NCI-H146 (cell line): ENCODE measurements at regions not wholly inside any gene's neighbourhood (a gene's known extent, or its start where the extent isn't known, plus 50 kb on each side); places are given as distances from the start of the nearest gene placed in this dataset.

Experiments
- DNase-seq: peaks from one replicate; lab custom pipeline; 2025; lab: John Stamatoyannopoulos, UW

- DNase-seq: no peak
Observed at GRCh38 chr2:129302561-129303183, 676.8 kb upstream of the RAB6C start.

GRCh38 chr2:129314120-129314519, 665.3 kb upstream of the RAB6C start:
- DNase-seq: no peak

DNA sequence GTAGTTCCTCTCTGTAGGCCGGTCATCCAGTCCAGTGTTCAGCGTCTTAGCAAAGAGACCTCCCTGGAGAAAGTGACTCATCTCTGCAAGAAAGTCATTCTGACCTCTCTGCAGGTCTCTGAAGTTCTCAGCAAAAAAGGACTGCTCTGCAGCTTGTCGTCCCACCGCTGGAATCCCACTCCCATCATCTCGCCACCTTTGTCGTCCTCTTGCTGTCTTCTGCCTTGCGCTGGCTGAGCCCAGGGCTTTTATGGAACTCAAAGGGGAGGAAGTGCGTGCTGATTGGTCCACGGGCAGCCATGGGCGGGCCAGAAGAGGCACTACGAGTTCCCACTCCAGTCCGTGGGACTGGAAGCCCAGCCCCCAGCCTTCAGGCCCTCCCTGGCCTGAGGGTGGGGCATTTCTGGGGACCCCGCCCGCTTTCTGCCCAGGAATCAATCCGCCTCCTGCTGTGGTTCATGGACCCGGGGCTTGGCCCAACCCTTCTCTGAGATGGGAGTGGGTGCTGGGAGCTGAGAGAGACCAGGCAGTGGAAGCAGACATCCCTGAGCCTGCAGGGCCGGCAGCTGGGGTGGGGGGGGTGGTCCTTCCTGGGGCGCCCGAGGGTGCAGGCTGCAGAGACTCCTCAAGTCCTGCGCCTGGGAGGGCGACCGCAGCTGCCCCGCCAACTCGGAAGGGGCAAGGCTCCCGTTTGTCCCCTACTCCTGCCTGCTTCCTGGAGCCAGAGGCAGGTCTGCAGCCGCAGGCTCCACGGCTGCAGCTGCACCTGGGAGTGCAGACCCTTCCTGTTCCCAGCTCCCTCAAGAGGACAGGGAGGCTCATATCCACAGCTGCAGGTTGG, 660.7 kb upstream of the RAB6C start:
- no peak for DNase-seq

DNA sequence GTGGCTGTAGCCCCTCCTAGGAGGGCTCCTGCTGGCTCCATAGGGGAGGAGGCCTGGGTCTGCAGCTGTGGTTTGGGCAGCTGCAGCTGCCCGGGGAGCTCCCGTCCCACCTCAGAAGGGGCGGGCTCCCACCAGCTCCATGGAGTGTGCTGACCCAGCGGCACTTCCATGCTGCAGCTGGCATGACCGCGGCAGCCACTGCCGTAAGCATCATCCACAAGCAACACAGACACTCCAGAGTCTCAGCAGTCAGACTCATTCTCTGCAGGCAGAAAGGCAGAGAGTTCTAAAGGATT, 660.1 kb upstream of the RAB6C start:
- DNase-seq: no peak

DNA sequence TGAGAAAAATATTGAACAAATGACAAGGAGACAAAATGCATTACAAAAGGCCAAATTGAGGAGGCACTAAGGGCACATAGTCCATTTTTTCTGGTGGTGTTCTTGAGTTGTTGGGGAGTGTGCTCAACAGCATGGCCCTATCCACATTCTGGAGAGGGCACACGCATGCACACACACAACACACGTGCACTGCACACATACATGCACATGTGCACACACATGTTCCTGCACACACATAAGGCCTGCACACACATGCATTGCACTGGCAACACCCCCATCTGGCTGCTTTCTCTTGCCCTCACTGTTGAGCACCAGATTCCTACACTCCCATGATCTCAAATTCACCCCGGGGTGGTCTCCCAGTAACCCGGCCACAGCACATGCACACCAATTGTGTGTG, 659.2 kb upstream of the RAB6C start:
- DNase-seq: no peak

GRCh38 chr2:129324349-129324748, 655.1 kb upstream of the RAB6C start:
- no peak for DNase-seq

GRCh38 chr2:129325151-129325550, 654.3 kb upstream of the RAB6C start:
- DNase-seq: no peak

- DNase-seq: no peak
Observed at GRCh38 chr2:129329574-129329973, 649.9 kb upstream of the RAB6C start.

GRCh38 chr2:129330504-129330903, 649.0 kb upstream of the RAB6C start:
- no peak for DNase-seq

DNA sequence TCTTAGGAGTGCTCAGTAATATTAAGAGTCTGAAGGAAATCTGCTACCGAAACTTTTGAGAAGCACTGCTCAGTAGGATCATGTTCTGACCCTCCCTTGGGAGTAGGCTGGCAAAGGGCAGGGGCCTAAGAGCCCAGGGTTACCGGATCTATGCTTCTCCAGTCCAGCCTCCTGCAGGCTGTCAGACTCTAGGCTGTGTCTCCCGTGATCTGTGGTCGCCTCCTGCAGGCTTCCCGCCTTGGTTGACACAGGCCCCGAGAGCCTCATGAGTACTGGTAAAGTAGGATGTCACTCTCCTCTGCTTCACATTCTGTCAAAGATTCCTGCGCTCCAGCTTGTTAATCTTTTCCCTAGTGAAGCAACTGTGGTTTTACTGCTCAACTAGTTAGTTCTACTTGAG, 647.8 kb upstream of the RAB6C start:
- DNase-seq: no peak

DNA sequence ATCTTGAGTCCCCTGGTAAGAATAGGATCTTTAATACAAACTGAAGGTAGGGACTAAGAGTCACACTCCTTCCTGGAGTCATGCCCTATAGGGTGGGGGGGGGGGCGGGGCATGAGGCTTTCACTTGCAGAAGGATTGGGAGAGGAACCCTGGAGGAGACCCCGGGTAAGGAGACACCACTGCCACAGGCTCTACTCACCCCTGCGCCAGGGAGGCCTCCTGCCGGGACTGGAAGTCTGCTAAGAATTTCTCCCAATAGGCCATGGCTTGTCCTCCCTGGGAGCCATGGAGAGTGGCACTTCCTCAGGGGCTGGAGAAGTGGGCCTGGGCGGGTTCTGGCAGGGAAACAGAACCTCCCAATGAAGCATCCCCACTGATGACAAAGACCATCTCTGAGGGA, 645.3 kb upstream of the RAB6C start:
- no peak for DNase-seq

- no peak for DNase-seq
Observed at GRCh38 chr2:129334696-129335410, 644.6 kb upstream of the RAB6C start.

DNA sequence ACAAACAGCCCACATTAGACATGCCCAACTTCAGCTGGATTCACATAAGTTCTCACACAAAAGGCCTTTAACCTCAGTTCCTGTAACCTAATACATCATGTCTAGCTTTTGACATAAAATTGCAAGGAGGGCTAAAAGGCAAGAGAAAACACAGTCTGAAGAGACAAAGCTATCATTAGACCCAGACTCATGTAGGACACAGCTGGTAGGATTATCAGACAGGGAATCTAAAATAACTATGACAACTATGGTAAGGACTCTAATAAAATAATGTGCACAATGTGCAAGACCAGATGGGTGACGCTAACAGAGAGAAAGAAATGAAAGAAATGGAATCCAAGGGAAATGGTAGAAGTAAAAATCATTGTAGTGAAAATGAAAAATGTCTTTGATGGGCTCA, 643.2 kb upstream of the RAB6C start:
- DNase-seq: no peak

DNA sequence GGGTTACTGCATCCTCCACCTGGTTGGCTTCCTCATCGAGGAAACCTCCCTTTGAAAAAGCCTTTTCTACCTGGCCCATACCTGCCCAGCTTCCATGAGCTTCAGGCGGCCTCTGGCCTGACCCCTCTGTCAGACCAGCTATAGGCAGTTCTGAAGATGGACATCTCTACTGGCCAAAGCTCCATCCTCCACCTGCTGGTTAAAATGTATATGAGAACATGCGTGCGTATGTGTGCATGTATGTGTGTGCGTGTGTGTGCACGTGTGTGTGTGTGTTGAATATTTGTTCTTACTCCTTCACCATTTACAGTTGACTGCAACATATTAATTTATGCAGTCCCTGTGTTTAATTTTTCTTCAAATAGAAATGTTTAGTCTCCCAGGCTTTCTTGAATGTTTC, 642.4 kb upstream of the RAB6C start:
- DNase-seq: no peak

DNA sequence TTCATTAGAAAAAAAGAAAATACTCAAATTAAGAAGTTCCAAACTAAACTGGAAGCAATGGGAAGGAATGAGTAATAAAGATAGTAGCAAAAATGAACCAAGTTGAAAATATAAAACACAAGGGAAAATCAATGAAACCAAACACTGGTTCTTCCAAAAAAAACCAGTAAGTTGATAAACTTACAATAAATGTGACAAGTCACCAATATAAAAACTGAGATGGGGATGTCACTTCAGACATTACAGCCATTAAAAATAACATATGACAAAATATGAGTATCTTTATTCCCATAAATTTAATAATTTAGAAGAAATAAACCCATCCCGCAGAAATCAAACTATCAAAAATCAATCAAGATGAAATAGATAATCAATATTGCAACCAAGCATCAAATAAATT, 633.9 kb upstream of the RAB6C start:
- DNase-seq: no peak

DNA sequence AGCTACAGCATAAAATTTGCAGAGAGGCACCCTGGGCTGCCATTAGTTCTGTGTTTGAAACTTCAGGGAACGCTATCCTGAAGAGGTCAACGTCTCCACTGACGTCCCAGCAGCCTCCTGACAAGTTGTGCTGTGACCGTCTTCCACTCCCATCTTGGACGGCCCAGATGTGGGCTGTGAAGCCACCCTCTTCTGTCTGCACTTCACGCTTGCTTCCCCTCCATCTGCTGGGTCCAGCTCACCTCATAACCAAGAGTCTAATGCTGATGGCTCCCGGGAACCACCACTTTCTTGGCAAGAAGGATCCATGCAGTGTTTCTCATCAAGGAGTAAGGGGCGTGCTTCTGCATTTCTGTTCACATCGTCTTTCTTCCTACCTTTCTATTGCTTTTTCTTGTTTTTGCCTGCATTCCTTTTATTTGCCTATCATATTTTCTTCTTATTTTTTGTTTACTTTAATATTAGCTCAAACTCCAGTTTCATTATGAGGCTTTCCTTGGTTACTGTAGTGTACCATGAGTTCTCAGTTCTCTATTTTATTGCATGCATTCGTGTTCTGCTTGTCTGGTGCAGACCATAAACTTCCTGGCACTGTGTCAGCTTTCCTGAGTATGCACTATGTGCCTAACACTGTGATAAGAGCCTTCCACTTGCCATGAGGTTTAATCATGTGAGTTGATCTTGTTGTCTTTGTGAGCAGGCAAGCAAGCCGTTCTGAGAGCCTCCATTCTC, 631.8 kb upstream of the RAB6C start:
- no peak for DNase-seq

DNA sequence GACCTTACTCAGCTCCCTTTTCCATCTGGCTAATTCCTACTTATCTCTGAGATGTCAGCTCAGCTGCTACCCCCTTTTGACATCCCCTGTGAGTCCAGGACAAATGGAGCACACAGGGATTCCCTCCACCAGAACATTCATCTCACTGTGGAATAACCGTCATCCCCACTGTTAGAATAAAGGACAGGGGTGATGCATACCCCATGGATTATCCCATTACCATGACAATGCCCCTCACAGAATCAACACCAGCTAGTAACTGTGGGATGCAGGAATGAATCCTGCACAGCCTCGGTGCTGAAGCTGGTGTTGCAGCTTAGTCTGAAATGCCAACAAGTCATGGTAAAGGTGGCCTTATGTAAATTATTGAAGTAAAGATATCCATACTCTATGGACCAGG, 624.8 kb upstream of the RAB6C start:
- DNase-seq: no peak

- DNase-seq: no peak
Observed at GRCh38 chr2:129361688-129362087, 617.8 kb upstream of the RAB6C start.

GRCh38 chr2:129366263-129366662, 613.2 kb upstream of the RAB6C start:
- DNase-seq: no peak

DNA sequence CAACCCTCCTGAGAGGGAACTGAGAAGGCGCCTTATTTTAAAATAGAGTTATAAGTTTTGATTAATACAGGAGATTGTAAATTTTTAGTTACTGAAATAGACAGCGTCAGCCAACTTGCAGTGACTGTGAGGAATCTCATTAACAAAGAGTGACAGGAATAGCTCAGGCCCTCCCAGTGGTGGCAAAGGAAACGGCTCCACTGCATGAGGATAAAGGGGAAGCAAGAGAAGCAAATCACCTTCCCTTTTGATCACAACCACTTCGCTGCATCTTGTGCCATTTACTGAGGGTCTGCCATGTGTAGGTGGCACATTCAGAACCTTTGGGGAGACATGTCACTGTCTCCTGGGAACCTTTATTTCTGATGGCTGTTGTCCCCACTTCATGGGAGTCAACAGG, 612.4 kb upstream of the RAB6C start:
- DNase-seq: no peak

GRCh38 chr2:129369437-129369836, 610.0 kb upstream of the RAB6C start:
- no peak for DNase-seq

DNA sequence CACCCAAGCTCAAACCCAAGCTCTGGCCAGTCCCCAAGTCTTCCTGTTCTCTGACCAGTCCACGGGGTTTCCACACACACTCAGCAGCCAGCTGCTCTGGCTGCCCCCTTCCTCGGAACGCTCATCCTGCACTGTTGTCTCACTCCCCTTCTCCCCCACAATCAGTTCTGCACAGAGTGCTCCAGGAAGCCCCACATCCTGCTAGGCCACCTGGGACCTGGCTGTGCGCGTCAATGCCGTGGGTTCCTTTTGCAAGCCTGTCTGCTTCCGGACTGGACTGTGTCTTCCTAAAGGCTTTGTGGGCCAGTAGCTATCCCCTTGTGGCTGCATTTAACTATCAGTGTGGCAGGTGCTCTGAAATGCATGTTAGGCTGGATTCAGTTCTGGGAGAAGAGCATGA, 605.0 kb upstream of the RAB6C start:
- no peak for DNase-seq
